ENCODE measurements at regions not wholly inside any gene's neighbourhood (a gene's known extent, or its start where the extent isn't known, plus 50 kb on each side); places are given as distances from the start of the nearest gene placed in this dataset.

GRCh38 chr11:133597236-133597635, 64.9 kb upstream of the OPCML start:
- no peak for TF ChIP-seq POLR2A (IDR thresholded peaks at IDR 0.05; ENCODE audit: low read depth, low read length)
- TF ChIP-seq POLR2AphosphoS5 (IDR thresholded peaks at IDR 0.05; ENCODE audit: low read depth, low read length) = no peak
- no peak for TF ChIP-seq TAF1 (IDR thresholded peaks at IDR 0.05; ENCODE audit: borderline replicate concordance, low read depth, low read length)
